WTC11 (cell line): ENCODE measurements at regions not wholly inside any gene's neighbourhood (a gene's known extent, or its start where the extent isn't known, plus 50 kb on each side); places are given as distances from the start of the nearest gene placed in this dataset.
A peak's percentile ranks its signal among the peaks of the same experiment; 100 is the strongest.

Experiments
- ATAC-seq: fragments of 200-7000 bp; cut with Tn5 transposase; 2 replicates; pipeline ENCODE4 v1.10.0; 2021; ENCODE audit warnings: mild to moderate bottlenecking, moderate library complexity
- CTCF ChIA-PET: fragments of 300-600 bp; sonication (Branson Sonifier 250); formaldehyde crosslinking; loops from one replicate; lab custom pipeline; 2021; ENCODE audit warnings: antibody characterized with exemption; lab: Charles Lee
- POLR2A ChIA-PET: fragments of 350-600 bp; sonication (Branson Sonifier 250); formaldehyde crosslinking; loops from one replicate; lab custom pipeline; 2021; ENCODE audit warnings: antibody characterized with exemption; lab: Charles Lee
- DNase-seq: peaks from one replicate; pipeline ENCODE4 v3.0.0; 2021; ENCODE audit warnings: low spot score
- H3K27ac Mint-ChIP-seq: 2 replicates; pipeline ENCODE4 v1.8.0; 2021; ENCODE audit warnings: mixed read lengths
- H3K27me3 Mint-ChIP-seq: 2 replicates; pipeline ENCODE4 v1.8.0; 2021; ENCODE audit warnings: low read depth, mild to moderate bottlenecking, moderate library complexity, mixed read lengths
- H3K36me3 Mint-ChIP-seq: 2 replicates; pipeline ENCODE4 v1.8.0; 2021; ENCODE audit warnings: mixed read lengths
- H3K4me1 Mint-ChIP-seq: 2 replicates; pipeline ENCODE4 v1.8.0; 2022; ENCODE audit warnings: mixed read lengths
- H3K4me3 Mint-ChIP-seq: 2 replicates; pipeline ENCODE4 v1.8.0; 2021; ENCODE audit warnings: mild to moderate bottlenecking, moderate library complexity, mixed read lengths
- H3K9me3 Mint-ChIP-seq: 2 replicates; pipeline ENCODE4 v1.8.0; 2021; ENCODE audit warnings: mixed read lengths
- ARID4B ChIP-seq: sonication (generic); formaldehyde crosslinking; IDR thresholded peaks from 2 replicates; pipeline ENCODE4 v1.8.0; 2023; ENCODE audit warnings: missing genetic modification reagents, mild to moderate bottlenecking, borderline replicate concordance
- CBFB ChIP-seq: sonication (generic); formaldehyde crosslinking; IDR thresholded peaks from 2 replicates; pipeline ENCODE4 v1.8.1; 2022; ENCODE audit warnings: mild to moderate bottlenecking, low read depth, missing genetic modification reagents
- CDX4 ChIP-seq: fragments of 250-450 bp; sonication (Bioruptor Pico); IDR thresholded peaks from 2 replicates; pipeline ENCODE4 v1.9.0; 2021; ENCODE audit warnings: moderate library complexity, mild to moderate bottlenecking, inconsistent platforms, borderline replicate concordance
- E2F5 ChIP-seq: sonication (generic); formaldehyde crosslinking; IDR thresholded peaks from 2 replicates; pipeline ENCODE4 v1.8.1; 2022; ENCODE audit warnings: mild to moderate bottlenecking, moderate library complexity, missing genetic modification reagents
- NR1H2 ChIP-seq: sonication (generic); formaldehyde crosslinking; IDR thresholded peaks from 2 replicates; pipeline ENCODE4 v1.9.0; 2021; ENCODE audit warnings: mild to moderate bottlenecking, moderate library complexity, missing genetic modification reagents
- RELA ChIP-seq: sonication (generic); formaldehyde crosslinking; IDR thresholded peaks from 2 replicates; pipeline ENCODE4 v1.8.1; 2022; ENCODE audit warnings: missing genetic modification reagents, mild to moderate bottlenecking, borderline replicate concordance
- SMAD3 ChIP-seq: sonication (generic); formaldehyde crosslinking; IDR thresholded peaks from 2 replicates; pipeline ENCODE4 v1.8.0; 2022; ENCODE audit warnings: missing genetic modification reagents, mild to moderate bottlenecking, borderline replicate concordance
- TCF7 ChIP-seq: sonication (generic); formaldehyde crosslinking; IDR thresholded peaks from 2 replicates; pipeline ENCODE4 v1.8.0; 2022; ENCODE audit warnings: mild to moderate bottlenecking, low read depth, missing genetic modification reagents, moderate library complexity
- ZNF396 ChIP-seq: fragments of 250-450 bp; sonication (Bioruptor Pico); IDR thresholded peaks from 2 replicates; pipeline ENCODE4 v1.8.0; 2021; ENCODE audit warnings: mild to moderate bottlenecking, moderate library complexity, borderline replicate concordance
- TF ChIP-seq, protein P1 (sequence below): sonication (generic); formaldehyde crosslinking; IDR thresholded peaks from 2 replicates; pipeline ENCODE4 v1.8.0; 2022; ENCODE audit warnings: mild to moderate bottlenecking, missing genetic modification reagents
- TF ChIP-seq, protein P2 (sequence below): sonication (generic); formaldehyde crosslinking; IDR thresholded peaks from 2 replicates; pipeline ENCODE4 v1.8.0; 2022; ENCODE audit warnings: mild to moderate bottlenecking, missing genetic modification reagents
- TF ChIP-seq, protein P3 (sequence below): fragments of 250-450 bp; sonication (Bioruptor Pico); IDR thresholded peaks from 2 replicates; pipeline ENCODE4 v2.1.2; 2022; ENCODE audit warnings: mild to moderate bottlenecking, moderate library complexity
- TF ChIP-seq, protein P4 (sequence below): sonication (generic); formaldehyde crosslinking; IDR thresholded peaks from 2 replicates; pipeline ENCODE4 v1.8.0; 2022; ENCODE audit warnings: missing genetic modification reagents
- TF ChIP-seq, protein P5 (sequence below): fragments of 200-600 bp; IDR thresholded peaks from 2 replicates; pipeline ENCODE4 v1.8.0; 2022; ENCODE audit warnings: antibody characterized with exemption

GRCh38 chr4:112852601-112853000 lies 196.9 kb upstream of the ANK2 start (continued):
- TF ChIP-seq ARID4B (no peak), E2F5 (CRISPR knock-in tag) (no peak), SMAD3 (CRISPR knock-in tag) (no peak)

- CTCF ChIA-PET = interaction anchor here (1.0 to 1.9 kb wide), 3 partner anchors 11 to 84 kb away, joined by 3 to 10 read pairs (median 3); no protein-coding TSS in a partner anchor
- ATAC-seq (no peak), DNase-seq (no peak)
- H3K4me3 Mint-ChIP-seq = no peak overlapping the region
- H3K4me1 Mint-ChIP-seq = peaks cover 36% of the 10 kb centered on the region
- TF ChIP-seq RELA (no peak), NR1H2 (CRISPR knock-in tag) (no peak), ZNF396 (CRISPR knock-in tag) (no peak), CDX4 (CRISPR knock-in tag) (no peak), TCF7 (CRISPR knock-in tag) (no peak), CBFB (CRISPR knock-in tag) (no peak)
- TF ChIP-seq, protein P1, sequence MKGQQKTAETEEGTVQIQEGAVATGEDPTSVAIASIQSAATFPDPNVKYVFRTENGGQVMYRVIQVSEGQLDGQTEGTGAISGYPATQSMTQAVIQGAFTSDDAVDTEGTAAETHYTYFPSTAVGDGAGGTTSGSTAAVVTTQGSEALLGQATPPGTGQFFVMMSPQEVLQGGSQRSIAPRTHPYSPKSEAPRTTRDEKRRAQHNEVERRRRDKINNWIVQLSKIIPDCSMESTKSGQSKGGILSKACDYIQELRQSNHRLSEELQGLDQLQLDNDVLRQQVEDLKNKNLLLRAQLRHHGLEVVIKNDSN (CRISPR knock-in tag) = no peak
- TF ChIP-seq, protein P2, sequence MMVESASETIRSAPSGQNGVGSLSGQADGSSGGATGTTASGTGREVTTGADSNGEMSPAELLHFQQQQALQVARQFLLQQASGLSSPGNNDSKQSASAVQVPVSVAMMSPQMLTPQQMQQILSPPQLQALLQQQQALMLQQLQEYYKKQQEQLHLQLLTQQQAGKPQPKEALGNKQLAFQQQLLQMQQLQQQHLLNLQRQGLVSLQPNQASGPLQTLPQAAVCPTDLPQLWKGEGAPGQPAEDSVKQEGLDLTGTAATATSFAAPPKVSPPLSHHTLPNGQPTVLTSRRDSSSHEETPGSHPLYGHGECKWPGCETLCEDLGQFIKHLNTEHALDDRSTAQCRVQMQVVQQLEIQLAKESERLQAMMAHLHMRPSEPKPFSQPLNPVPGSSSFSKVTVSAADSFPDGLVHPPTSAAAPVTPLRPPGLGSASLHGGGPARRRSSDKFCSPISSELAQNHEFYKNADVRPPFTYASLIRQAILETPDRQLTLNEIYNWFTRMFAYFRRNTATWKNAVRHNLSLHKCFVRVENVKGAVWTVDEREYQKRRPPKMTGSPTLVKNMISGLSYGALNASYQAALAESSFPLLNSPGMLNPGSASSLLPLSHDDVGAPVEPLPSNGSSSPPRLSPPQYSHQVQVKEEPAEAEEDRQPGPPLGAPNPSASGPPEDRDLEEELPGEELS (CRISPR knock-in tag) = no peak
- TF ChIP-seq, protein P3, sequence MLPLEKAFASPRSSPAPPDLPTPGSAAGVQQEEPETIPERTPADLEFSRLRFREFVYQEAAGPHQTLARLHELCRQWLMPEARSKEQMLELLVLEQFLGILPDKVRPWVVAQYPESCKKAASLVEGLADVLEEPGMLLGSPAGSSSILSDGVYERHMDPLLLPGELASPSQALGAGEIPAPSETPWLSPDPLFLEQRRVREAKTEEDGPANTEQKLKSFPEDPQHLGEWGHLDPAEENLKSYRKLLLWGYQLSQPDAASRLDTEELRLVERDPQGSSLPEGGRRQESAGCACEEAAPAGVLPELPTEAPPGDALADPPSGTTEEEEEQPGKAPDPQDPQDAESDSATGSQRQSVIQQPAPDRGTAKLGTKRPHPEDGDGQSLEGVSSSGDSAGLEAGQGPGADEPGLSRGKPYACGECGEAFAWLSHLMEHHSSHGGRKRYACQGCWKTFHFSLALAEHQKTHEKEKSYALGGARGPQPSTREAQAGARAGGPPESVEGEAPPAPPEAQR = no peak
- TF ChIP-seq, protein P4, sequence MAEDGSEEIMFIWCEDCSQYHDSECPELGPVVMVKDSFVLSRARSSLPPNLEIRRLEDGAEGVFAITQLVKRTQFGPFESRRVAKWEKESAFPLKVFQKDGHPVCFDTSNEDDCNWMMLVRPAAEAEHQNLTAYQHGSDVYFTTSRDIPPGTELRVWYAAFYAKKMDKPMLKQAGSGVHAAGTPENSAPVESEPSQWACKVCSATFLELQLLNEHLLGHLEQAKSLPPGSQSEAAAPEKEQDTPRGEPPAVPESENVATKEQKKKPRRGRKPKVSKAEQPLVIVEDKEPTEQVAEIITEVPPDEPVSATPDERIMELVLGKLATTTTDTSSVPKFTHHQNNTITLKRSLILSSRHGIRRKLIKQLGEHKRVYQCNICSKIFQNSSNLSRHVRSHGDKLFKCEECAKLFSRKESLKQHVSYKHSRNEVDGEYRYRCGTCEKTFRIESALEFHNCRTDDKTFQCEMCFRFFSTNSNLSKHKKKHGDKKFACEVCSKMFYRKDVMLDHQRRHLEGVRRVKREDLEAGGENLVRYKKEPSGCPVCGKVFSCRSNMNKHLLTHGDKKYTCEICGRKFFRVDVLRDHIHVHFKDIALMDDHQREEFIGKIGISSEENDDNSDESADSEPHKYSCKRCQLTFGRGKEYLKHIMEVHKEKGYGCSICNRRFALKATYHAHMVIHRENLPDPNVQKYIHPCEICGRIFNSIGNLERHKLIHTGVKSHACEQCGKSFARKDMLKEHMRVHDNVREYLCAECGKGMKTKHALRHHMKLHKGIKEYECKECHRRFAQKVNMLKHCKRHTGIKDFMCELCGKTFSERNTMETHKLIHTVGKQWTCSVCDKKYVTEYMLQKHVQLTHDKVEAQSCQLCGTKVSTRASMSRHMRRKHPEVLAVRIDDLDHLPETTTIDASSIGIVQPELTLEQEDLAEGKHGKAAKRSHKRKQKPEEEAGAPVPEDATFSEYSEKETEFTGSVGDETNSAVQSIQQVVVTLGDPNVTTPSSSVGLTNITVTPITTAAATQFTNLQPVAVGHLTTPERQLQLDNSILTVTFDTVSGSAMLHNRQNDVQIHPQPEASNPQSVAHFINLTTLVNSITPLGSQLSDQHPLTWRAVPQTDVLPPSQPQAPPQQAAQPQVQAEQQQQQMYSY (CRISPR knock-in tag) = no peak
- TF ChIP-seq, protein P5, sequence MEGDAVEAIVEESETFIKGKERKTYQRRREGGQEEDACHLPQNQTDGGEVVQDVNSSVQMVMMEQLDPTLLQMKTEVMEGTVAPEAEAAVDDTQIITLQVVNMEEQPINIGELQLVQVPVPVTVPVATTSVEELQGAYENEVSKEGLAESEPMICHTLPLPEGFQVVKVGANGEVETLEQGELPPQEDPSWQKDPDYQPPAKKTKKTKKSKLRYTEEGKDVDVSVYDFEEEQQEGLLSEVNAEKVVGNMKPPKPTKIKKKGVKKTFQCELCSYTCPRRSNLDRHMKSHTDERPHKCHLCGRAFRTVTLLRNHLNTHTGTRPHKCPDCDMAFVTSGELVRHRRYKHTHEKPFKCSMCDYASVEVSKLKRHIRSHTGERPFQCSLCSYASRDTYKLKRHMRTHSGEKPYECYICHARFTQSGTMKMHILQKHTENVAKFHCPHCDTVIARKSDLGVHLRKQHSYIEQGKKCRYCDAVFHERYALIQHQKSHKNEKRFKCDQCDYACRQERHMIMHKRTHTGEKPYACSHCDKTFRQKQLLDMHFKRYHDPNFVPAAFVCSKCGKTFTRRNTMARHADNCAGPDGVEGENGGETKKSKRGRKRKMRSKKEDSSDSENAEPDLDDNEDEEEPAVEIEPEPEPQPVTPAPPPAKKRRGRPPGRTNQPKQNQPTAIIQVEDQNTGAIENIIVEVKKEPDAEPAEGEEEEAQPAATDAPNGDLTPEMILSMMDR = no peak; the same call in 1 of the 2 replicates
- H3K27ac Mint-ChIP-seq = peak overlapping the region; percentile 11; the same call in 1 of the 2 replicates
- POLR2A ChIA-PET = interaction anchor here (1.0 kb wide), 1 partner anchor 85 kb away, joined by 3 read pairs; no protein-coding TSS in a partner anchor
- peaks cover 4% of the 10 kb centered on the region for H3K9me3 Mint-ChIP-seq
- no peaks in the 10 kb centered on the region for H3K27me3 Mint-ChIP-seq
- H3K36me3 Mint-ChIP-seq = peaks cover 3% of the 10 kb centered on the region
Measured at GRCh38 chr4:112853662-112854256, 195.7 kb upstream of the ANK2 start.
